Skeletal muscle tissue (tissue), 3 donors: ENCODE measurements at regions not wholly inside any gene's neighbourhood (a gene's known extent, or its start where the extent isn't known, plus 50 kb on each side); places are given as distances from the start of the nearest gene placed in this dataset.

Source experiments
- H3K27ac ChIP-seq: one replicate; pipeline ENCODE4 v1.7.0; 2013; ENCODE audit warnings: mild to moderate bottlenecking, low read depth, low read length, inconsistent platforms
- H3K27me3 ChIP-seq, 3 donors: one replicate each; pipeline ENCODE4 v1.7.0; 2013; ENCODE audit warnings: low read length in 3 of 3; ENCODE audit not compliant: control insufficient read depth in 3 of 3, insufficient read depth in 3 of 3
- H3K36me3 ChIP-seq, 3 donors: one replicate each; pipeline ENCODE4 v1.7.0; 2013; ENCODE audit warnings: low read length in 3 of 3; ENCODE audit not compliant: control insufficient read depth in 3 of 3, insufficient read depth in 3 of 3
- H3K4me1 ChIP-seq, 3 donors: one replicate each; pipeline ENCODE4 v1.7.0; 2013; ENCODE audit warnings: low read length in 3 of 3, mild to moderate bottlenecking in 3 of 3; ENCODE audit not compliant: control insufficient read depth in 3 of 3, insufficient read depth in 3 of 3
- H3K4me3 ChIP-seq, 3 donors: one replicate each; pipeline ENCODE4 v1.7.0; 2013; ENCODE audit warnings: low read length in 3 of 3
- H3K9ac ChIP-seq, 3 donors: one replicate each; pipeline ENCODE4 v1.7.0; 2013; ENCODE audit warnings: low read length in 3 of 3, mild to moderate bottlenecking in 3 of 3, moderate library complexity in 2 of 3, low read depth in 1 of 3
- H3K9me3 ChIP-seq, 3 donors: one replicate each; pipeline ENCODE4 v1.7.0; 2013; ENCODE audit warnings: low read length in 3 of 3; ENCODE audit not compliant: control insufficient read depth in 3 of 3
- donor health status: Osteomylitis.

DNA sequence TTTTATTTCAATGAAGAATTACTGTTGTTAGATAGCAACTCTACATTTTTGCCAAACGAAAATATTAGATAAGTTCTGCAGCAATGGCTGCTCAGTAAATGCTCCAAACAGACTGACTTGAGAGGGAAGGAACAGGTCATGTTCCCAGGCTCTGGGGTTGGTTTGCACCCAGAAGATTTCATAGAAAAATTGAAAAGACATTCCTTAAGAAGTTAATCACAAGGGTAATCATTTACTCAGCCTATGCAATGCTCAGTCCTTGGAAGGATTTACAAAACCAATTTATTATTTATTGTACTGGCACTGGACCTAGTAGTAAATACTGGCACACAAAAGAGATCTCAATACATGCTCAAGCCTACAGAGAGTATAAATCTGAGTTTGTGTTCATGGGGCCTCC is 179.1 kb upstream of the MTNR1B start:
- Histone ChIP-seq H3K9ac (no peak overlapping the region), H3K36me3 (no peaks in the 10 kb centered on the region), H3K4me1 (no peaks in the 10 kb centered on the region), H3K27ac (no peak overlapping the region), H3K9me3 (no peaks in the 10 kb centered on the region), H3K4me3 (no peak overlapping the region), H3K27me3 (no peaks in the 10 kb centered on the region)

DNA sequence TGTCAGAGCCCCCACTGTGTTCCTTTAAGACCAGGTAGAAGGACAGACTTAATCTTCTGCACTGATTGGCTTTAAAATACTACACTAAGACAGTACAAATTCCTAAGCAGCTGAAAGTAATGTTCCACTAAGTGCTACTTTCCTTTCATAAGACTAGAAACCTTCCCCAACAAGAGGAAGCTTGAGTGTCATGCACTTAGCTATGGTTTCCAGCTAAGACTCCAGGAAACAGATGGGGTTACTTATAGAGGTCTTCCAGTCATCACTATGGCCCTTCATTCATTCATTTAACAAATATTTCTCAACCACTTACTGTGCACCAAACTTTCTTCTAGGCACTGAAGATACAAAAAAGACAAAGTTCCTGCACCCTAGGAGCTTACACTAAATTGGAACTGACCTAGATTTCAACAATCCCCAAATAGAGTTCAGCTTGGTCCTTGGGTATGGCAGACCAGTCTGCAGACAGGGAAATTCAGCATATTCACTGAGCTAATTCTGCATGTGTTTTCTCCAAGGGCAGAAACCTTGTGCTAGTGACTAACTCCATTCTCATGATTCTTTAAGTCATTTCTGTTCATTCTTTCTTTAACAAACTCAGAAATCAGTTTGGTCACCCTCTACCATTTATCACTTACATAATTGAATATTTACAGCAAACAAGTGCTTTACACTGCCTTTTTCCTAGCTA is 178.4 kb upstream of the MTNR1B start:
- Histone ChIP-seq H3K27me3 (no peaks in the 10 kb centered on the region), H3K36me3 (no peaks in the 10 kb centered on the region), H3K9me3 (no peaks in the 10 kb centered on the region), H3K9ac (no peak overlapping the region), H3K4me3 (no peak overlapping the region), H3K4me1 (no peaks in the 10 kb centered on the region), H3K27ac (no peak overlapping the region)

DNA sequence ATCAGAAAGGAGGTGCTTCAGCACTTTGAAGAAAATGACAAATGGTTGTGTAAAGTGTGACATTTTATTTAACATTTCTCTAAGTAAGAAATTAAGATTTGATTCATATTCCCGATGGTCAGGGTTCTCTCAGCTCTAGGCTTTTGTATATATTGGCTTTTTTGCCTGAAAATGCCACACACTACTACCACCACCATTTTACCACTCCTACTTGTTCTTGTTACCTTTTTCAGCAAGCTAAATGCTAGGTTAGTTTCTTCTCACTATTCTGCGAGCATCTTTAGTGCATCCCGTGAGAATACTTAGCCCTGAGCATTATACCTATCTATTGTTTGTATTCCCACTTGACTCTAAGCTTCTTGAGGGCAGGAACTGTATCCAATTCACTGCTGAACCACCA is 177.6 kb upstream of the MTNR1B start:
- Histone ChIP-seq H3K27me3 (no peaks in the 10 kb centered on the region), H3K27ac (no peak overlapping the region), H3K36me3 (no peaks in the 10 kb centered on the region), H3K9me3 (no peaks in the 10 kb centered on the region), H3K4me1 (no peaks in the 10 kb centered on the region), H3K4me3 (no peak overlapping the region), H3K9ac (no peak overlapping the region)

DNA sequence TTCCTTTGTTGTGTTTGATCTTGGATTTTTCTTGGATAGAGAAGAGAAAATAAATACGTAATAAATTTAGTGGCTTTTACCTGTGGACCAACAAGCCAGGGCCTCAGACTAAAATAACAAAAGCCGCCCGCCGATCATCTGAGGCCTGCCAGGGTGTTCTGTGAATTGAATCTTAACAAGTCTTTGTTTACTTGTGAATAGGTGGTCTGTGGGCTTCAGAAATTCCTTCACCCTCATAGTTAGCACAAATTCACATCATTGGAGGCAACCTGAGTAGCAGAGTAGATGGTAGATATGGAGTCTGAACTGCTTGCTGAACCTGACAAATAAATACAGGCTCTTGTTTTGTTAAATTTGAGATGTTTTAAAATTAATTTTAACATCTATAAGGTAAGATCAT is 176.3 kb upstream of the MTNR1B start:
- H3K36me3 ChIP-seq: no peaks in the 10 kb centered on the region
- no peak overlapping the region for H3K4me3 ChIP-seq
- no peak overlapping the region for H3K9ac ChIP-seq
- H3K9me3 ChIP-seq: no peaks in the 10 kb centered on the region
- H3K27ac ChIP-seq: no peak overlapping the region
- no peaks in the 10 kb centered on the region for H3K27me3 ChIP-seq
- H3K4me1 ChIP-seq: no peaks in the 10 kb centered on the region

DNA sequence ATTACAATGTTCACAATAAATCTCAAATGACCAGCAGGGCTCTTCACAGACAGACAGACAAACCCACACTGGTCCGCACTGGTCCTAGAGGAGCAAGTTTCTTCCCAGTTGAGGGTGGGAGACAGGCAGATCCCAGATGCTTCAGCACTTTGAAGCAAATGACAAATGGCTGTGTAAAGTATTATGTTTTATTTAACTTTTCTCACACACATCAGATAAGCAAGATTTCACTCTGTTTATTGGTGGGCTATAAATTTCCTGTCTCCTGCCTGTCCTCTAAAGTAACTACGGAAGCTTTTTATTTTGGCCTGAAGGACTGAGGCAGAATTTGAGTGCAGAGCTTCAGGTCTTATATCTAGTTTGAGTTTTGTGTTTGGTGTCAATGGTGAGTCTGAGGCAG is 174.7 kb upstream of the MTNR1B start:
- H3K27me3 ChIP-seq: no peaks in the 10 kb centered on the region
- no peaks in the 10 kb centered on the region for H3K4me1 ChIP-seq
- H3K27ac ChIP-seq: no peak overlapping the region
- H3K9ac ChIP-seq: no peak overlapping the region
- no peaks in the 10 kb centered on the region for H3K36me3 ChIP-seq
- H3K4me3 ChIP-seq: no peak overlapping the region
- H3K9me3 ChIP-seq: no peaks in the 10 kb centered on the region

DNA sequence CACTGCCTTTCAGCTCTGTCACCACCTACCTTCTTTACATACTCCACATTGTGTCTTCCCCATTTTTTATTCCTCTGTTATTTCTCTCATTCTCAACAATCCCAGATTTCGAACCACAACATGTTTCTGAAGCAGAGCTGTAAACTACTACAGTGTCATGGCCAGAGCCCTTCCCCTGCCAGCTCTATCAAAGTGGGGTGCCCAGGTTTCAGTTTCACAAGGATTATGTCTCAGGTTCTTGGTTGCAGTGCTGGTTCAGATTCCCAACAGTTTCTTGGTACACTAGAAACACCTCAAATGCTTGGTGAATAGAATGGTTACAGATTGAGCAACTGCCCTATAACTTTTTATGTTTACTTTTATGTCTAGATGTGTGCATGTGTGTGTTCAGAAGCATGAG is 172.7 kb upstream of the MTNR1B start:
- Histone ChIP-seq H3K4me3 (no peak overlapping the region), H3K9ac (no peak overlapping the region), H3K36me3 (no peaks in the 10 kb centered on the region), H3K27ac (no peak overlapping the region), H3K9me3 (no peaks in the 10 kb centered on the region), H3K27me3 (no peaks in the 10 kb centered on the region), H3K4me1 (no peaks in the 10 kb centered on the region)

DNA sequence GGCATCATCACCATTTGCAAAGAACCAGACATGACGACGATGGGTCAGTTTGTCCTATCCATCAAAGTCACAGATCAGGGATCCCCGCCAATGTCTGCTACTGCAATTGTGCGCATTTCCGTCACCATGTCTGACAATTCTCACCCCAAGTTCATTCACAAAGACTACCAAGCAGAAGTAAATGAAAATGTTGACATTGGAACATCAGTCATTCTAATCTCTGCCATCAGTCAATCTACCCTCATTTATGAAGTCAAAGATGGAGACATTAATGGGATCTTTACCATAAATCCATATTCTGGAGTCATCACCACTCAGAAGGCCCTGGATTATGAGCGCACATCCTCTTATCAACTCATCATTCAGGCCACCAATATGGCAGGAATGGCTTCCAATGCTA is 171.6 kb upstream of the MTNR1B start:
- no peaks in the 10 kb centered on the region for H3K27me3 ChIP-seq
- H3K9me3 ChIP-seq: no peaks in the 10 kb centered on the region
- H3K4me3 ChIP-seq: no peak overlapping the region
- H3K27ac ChIP-seq: no peak overlapping the region
- no peaks in the 10 kb centered on the region for H3K4me1 ChIP-seq
- no peak overlapping the region for H3K9ac ChIP-seq
- no peaks in the 10 kb centered on the region for H3K36me3 ChIP-seq

DNA sequence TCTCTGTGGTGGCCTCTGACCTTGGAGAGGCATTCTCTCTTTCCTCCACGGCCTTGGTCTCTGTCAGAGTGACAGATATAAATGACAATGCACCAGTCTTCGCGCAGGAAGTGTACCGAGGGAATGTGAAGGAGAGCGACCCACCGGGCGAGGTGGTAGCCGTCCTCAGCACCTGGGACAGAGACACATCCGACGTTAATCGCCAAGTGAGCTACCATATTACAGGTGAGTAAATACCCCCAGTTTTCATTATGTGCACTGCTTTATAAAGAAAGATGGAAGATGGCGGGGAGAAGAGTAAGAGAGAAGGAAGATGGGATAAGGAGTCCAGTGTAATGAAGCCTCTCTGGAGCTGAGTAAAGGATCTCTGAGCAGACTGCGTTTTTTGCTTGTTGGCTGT is 167.8 kb upstream of the MTNR1B start:
- no peak overlapping the region for H3K27ac ChIP-seq
- H3K27me3 ChIP-seq: no peaks in the 10 kb centered on the region
- H3K4me3 ChIP-seq: no peak overlapping the region
- H3K36me3 ChIP-seq: no peaks in the 10 kb centered on the region
- H3K4me1 ChIP-seq: no peaks in the 10 kb centered on the region
- H3K9ac ChIP-seq: no peak overlapping the region
- H3K9me3 ChIP-seq: no peaks in the 10 kb centered on the region

DNA sequence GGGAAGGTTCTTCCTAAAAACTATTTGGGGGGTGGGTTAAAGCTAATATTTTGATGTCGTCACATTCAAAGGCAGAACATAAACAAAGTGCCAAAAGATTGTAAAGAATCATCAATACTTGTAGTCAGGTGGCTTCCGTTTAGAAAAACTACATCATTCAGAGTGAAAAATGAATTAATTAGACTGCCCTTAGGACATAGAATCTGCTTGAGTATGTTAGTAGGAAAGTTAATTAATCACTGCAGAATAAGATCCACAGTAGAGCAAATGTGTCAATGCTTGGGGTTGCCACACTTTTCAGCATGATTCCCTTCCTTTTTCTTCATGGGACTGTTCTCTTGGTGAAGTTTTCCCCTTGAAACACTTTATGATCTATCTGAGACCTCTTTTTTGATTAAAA is 166.8 kb upstream of the MTNR1B start:
- no peak overlapping the region for H3K27ac ChIP-seq
- H3K4me1 ChIP-seq: no peaks in the 10 kb centered on the region
- H3K4me3 ChIP-seq: no peak overlapping the region
- H3K27me3 ChIP-seq: no peaks in the 10 kb centered on the region
- H3K9me3 ChIP-seq: no peaks in the 10 kb centered on the region
- H3K9ac ChIP-seq: no peak overlapping the region
- no peaks in the 10 kb centered on the region for H3K36me3 ChIP-seq

DNA sequence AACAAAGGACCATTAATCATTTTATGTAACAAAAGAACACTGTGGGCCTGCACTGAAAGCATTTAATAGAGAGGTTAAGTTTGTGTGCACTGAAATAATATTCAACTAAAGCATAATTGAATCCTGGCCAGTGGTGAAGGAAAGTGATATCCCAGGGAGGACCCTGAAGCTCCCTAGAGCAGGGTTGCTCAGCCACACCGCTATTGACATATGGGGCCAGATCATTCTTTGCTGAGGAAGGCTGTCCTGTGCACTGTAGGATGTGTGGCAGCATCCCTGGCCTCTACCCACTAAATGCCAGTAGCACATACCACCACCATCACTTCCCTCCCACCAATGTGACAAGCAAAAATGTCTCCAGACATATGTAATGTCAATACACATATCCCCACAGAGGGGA is 166.1 kb upstream of the MTNR1B start:
- H3K36me3 ChIP-seq: no peaks in the 10 kb centered on the region
- no peaks in the 10 kb centered on the region for H3K9me3 ChIP-seq

More for the DNA sequence above, 166.1 kb upstream of the MTNR1B start:
- Histone ChIP-seq H3K9ac (no peak overlapping the region), H3K27me3 (no peaks in the 10 kb centered on the region), H3K4me3 (no peak overlapping the region), H3K4me1 (no peaks in the 10 kb centered on the region), H3K27ac (no peak overlapping the region)
